H9 (cell line): ENCODE measurements at regions not wholly inside any gene's neighbourhood (a gene's known extent, or its start where the extent isn't known, plus 50 kb on each side); places are given as distances from the start of the nearest gene placed in this dataset.

Source experiments
- DNase-seq: peaks from one replicate; pipeline ENCODE4 v3.0.0-alpha.2; 2017
- H2AFZ ChIP-seq: one replicate; pipeline ENCODE4 v1.6.1; 2013; ENCODE audit warnings: mild to moderate bottlenecking, low read length, control low read depth, moderate library complexity
- H2AK5ac ChIP-seq: 2 replicates; pipeline ENCODE4 v1.6.1; 2013; ENCODE audit warnings: low read length, control low read depth, mixed read lengths; ENCODE audit not compliant: insufficient read length
- H2BK120ac ChIP-seq: one replicate; pipeline ENCODE4 v1.6.1; 2013; ENCODE audit warnings: low read depth, mild to moderate bottlenecking, low read length, control low read depth, inconsistent platforms; ENCODE audit not compliant: poor library complexity, severe bottlenecking
- H2BK12ac ChIP-seq: 2 replicates; pipeline ENCODE4 v1.6.1; 2013; ENCODE audit warnings: low read length, control low read depth, mixed read lengths, low read depth; ENCODE audit not compliant: insufficient read length
- H2BK15ac ChIP-seq: 2 replicates; pipeline ENCODE4 v1.6.1; 2013; ENCODE audit warnings: low read depth, low read length, control low read depth
- H2BK20ac ChIP-seq: one replicate; pipeline ENCODE4 v1.6.1; 2013; ENCODE audit warnings: low read depth, mild to moderate bottlenecking, low read length, control low read depth, inconsistent platforms; ENCODE audit not compliant: poor library complexity, severe bottlenecking
- H2BK5ac ChIP-seq: 2 replicates; pipeline ENCODE4 v1.6.1; 2013; ENCODE audit warnings: low read length, control low read depth, mixed read lengths; ENCODE audit not compliant: insufficient read length
- H3K14ac ChIP-seq: 2 replicates; pipeline ENCODE4 v1.6.1; 2013; ENCODE audit warnings: low read length, control low read depth; ENCODE audit not compliant: insufficient read depth
- H3K18ac ChIP-seq: 2 replicates; pipeline ENCODE4 v1.6.1; 2013; ENCODE audit warnings: low read depth, mild to moderate bottlenecking, mixed read lengths, low read length, control low read depth; ENCODE audit not compliant: insufficient read length
- H3K23ac ChIP-seq: 2 replicates; pipeline ENCODE4 v1.6.1; 2013; ENCODE audit warnings: low read length, control low read depth, mixed read lengths, low read depth; ENCODE audit not compliant: insufficient read length
- H3K23me2 ChIP-seq: 2 replicates; pipeline ENCODE4 v1.6.1; 2013; ENCODE audit warnings: low read depth, mild to moderate bottlenecking, mixed read lengths, low read length, control low read depth; ENCODE audit not compliant: insufficient read length, poor library complexity, severe bottlenecking
- H3K27ac ChIP-seq: 2 replicates; pipeline ENCODE4 v1.5.1; 2013; ENCODE audit warnings: low read length, control low read depth, mixed read lengths, low read depth; ENCODE audit not compliant: insufficient read length
- H3K27me3 ChIP-seq: 2 replicates; pipeline ENCODE4 v1.6.1; 2013; ENCODE audit warnings: low read length, control low read depth, inconsistent platforms; ENCODE audit not compliant: insufficient read depth
- H3K4ac ChIP-seq: 2 replicates; pipeline ENCODE4 v1.6.1; 2013; ENCODE audit warnings: low read depth, mild to moderate bottlenecking, control low read depth, inconsistent platforms, low read length, moderate library complexity
- H3K4me1 ChIP-seq: 2 replicates; pipeline ENCODE4 v1.6.1; 2013; ENCODE audit warnings: low read length, control low read depth, inconsistent platforms; ENCODE audit not compliant: insufficient read depth
- H3K4me2 ChIP-seq: 2 replicates; pipeline ENCODE4 v1.6.1; 2013; ENCODE audit warnings: low read length, control low read depth, mixed read lengths; ENCODE audit not compliant: insufficient read length, insufficient read depth
- H3K56ac ChIP-seq: 2 replicates; pipeline ENCODE4 v1.6.1; 2013; ENCODE audit warnings: low read depth, mild to moderate bottlenecking, mixed read lengths, low read length, control low read depth; ENCODE audit not compliant: insufficient read length
- H3K79me1 ChIP-seq: 2 replicates; pipeline ENCODE4 v1.6.1; 2013; ENCODE audit warnings: low read depth, mild to moderate bottlenecking, moderate library complexity, low read length, control low read depth, inconsistent platforms; ENCODE audit not compliant: insufficient read depth, poor library complexity, severe bottlenecking
- H3K79me2 ChIP-seq: 2 replicates; pipeline ENCODE4 v1.6.1; 2013; ENCODE audit warnings: low read length, control low read depth, inconsistent platforms; ENCODE audit not compliant: insufficient read depth
- H3K9ac ChIP-seq: 2 replicates; pipeline ENCODE4 v1.6.1; 2013; ENCODE audit warnings: low read length, control low read depth, mixed read lengths; ENCODE audit not compliant: insufficient read length; ENCODE audit errors: extremely low read depth
- H3K9me3 ChIP-seq: one replicate; pipeline ENCODE4 v1.6.1; 2013; ENCODE audit warnings: low read depth, low read length, inconsistent platforms; ENCODE audit not compliant: control insufficient read depth
- H3T11ph ChIP-seq: one replicate; pipeline ENCODE4 v1.6.1; 2013; ENCODE audit warnings: mild to moderate bottlenecking, low read length, control low read depth, inconsistent platforms
- H4K20me1 ChIP-seq: one replicate; pipeline ENCODE4 v1.6.1; 2013; ENCODE audit not compliant: control insufficient read depth, insufficient read length, insufficient read depth
- H4K5ac ChIP-seq: 2 replicates; pipeline ENCODE4 v1.6.1; 2013; ENCODE audit warnings: low read depth, mild to moderate bottlenecking, mixed read lengths, low read length, control low read depth; ENCODE audit not compliant: insufficient read length
- H4K8ac ChIP-seq: replicated peaks from 2 replicates; pipeline ENCODE4 v1.6.1; 2013; ENCODE audit warnings: low read length, control low read depth, mixed read lengths, low read depth; ENCODE audit not compliant: insufficient read length
- H4K91ac ChIP-seq: 2 replicates; pipeline ENCODE4 v1.6.1; 2013; ENCODE audit warnings: low read depth, mild to moderate bottlenecking, moderate library complexity, mixed read lengths, low read length, control low read depth; ENCODE audit not compliant: insufficient read length
- H3K27ac Mint-ChIP-seq, 3 experiments: 2 replicates in 2 of 3; 3 replicates in 1 of 3; pipeline ENCODE4 v1.8.0; 2020 to 2021; ENCODE audit warnings: mixed read lengths in 3 of 3, mild to moderate bottlenecking in 1 of 3, moderate library complexity in 1 of 3
- H3K27me3 Mint-ChIP-seq: 2 replicates; pipeline ENCODE4 v1.8.0; 2021; ENCODE audit warnings: low read depth, mild to moderate bottlenecking, moderate library complexity, mixed read lengths
- H3K36me3 Mint-ChIP-seq, 3 experiments: 2 replicates in 2 of 3; 3 replicates in 1 of 3; pipeline ENCODE4 v1.8.0; 2020 to 2021; ENCODE audit warnings: low read depth in 3 of 3, mixed read lengths in 3 of 3; ENCODE audit not compliant: insufficient read depth in 1 of 3
- H3K4me1 Mint-ChIP-seq, 2 experiments: 2 replicates each; pipeline ENCODE4 v1.8.0; 2020; ENCODE audit warnings: mixed read lengths in 2 of 2
- H3K4me3 Mint-ChIP-seq, 2 experiments: 2 replicates in 1 of 2; 3 replicates in 1 of 2; pipeline ENCODE4 v1.8.0; 2020 to 2021; ENCODE audit warnings: mild to moderate bottlenecking in 2 of 2, mixed read lengths in 2 of 2, moderate library complexity in 1 of 2
- H3K9me3 Mint-ChIP-seq, 2 experiments: 2 replicates in 1 of 2; 3 replicates in 1 of 2; pipeline ENCODE4 v1.8.0; 2020; ENCODE audit warnings: mild to moderate bottlenecking in 2 of 2, mixed read lengths in 2 of 2, moderate library complexity in 1 of 2
- CTCF ChIP-seq: fragments of 200-600 bp; sonication (generic); conservative IDR thresholded peaks from 3 replicates; pipeline ENCODE4 v1.8.0; 2021; ENCODE audit warnings: antibody characterized with exemption, mild to moderate bottlenecking
- WGBS: extraction: QIAGEN DNeasy Blood & Tissue Kit; methylation state at CpG from one replicate; pipeline ENCODE4 v1.1.7; 2013; ENCODE audit warnings: missing lambda C conversion rate, low lambda C conversion rate, mixed read lengths; ENCODE audit not compliant: insufficient read length; ENCODE audit errors: extremely low coverage; 5-methylcytosine and 5-hydroxymethylcytosine counted together

GRCh38 chr13:97742084-97742483, 211.4 kb upstream of the IPO5 start:
- no peaks in the 10 kb centered on the region for H3K27me3 Mint-ChIP-seq
- no peak overlapping the region for H2BK12ac ChIP-seq
- H3K4me1 ChIP-seq, result peaks cover 5% of the 10 kb centered on the region
- no peak overlapping the region for H3K4ac ChIP-seq
- H3T11ph ChIP-seq, result no peak overlapping the region
- no CpG with 5 or more reads among the region's 2 CpGs for WGBS
- TF ChIP-seq CTCF, result no peak
- no peak overlapping the region for H3K18ac ChIP-seq
- no peak for DNase-seq
- H2BK20ac ChIP-seq, result no peak overlapping the region
- H3K23me2 ChIP-seq, result no peaks in the 10 kb centered on the region
- no peak overlapping the region for H3K9ac ChIP-seq
- peaks cover 0 to 6% of the 10 kb centered on the region in 2 experiments; a peak in 4 of 5 replicates for H3K9me3 Mint-ChIP-seq
- H4K20me1 ChIP-seq, result no peaks in the 10 kb centered on the region
- H4K8ac ChIP-seq, result no peak overlapping the region
- no peak overlapping the region for H2BK120ac ChIP-seq
- no peak overlapping the region for H4K91ac ChIP-seq
- H3K23ac ChIP-seq, result no peak overlapping the region
- H3K36me3 Mint-ChIP-seq, result no peaks in the 10 kb centered on the region; a peak in 2 of 7 replicates
- no peaks in the 10 kb centered on the region for H3K79me2 ChIP-seq
- H3K4me1 Mint-ChIP-seq, result peaks cover 6 to 14% of the 10 kb centered on the region in 2 experiments
- no peak overlapping the region for H2AK5ac ChIP-seq
- no peak overlapping the region for H4K5ac ChIP-seq
- H2BK15ac ChIP-seq, result no peak overlapping the region
- H2AFZ ChIP-seq, result no peak overlapping the region
- no peak overlapping the region for H3K14ac ChIP-seq
- H3K27me3 ChIP-seq, result no peaks in the 10 kb centered on the region; the same call in 1 of the 2 replicates
- H3K79me1 ChIP-seq, result no peaks in the 10 kb centered on the region
- H3K56ac ChIP-seq, result no peak overlapping the region
- no peak overlapping the region for H2BK5ac ChIP-seq
- H3K27ac ChIP-seq, result no peak overlapping the region
- H3K4me3 Mint-ChIP-seq, result no peak overlapping the region
- H3K9me3 ChIP-seq, result no peaks in the 10 kb centered on the region
- H3K27ac Mint-ChIP-seq, result no peak overlapping the region
- H3K4me2 ChIP-seq, result no peak overlapping the region
